ENCODE measurements at regions not wholly inside any gene's neighbourhood (a gene's known extent, or its start where the extent isn't known, plus 50 kb on each side); places are given as distances from the start of the nearest gene placed in this dataset.

DNA sequence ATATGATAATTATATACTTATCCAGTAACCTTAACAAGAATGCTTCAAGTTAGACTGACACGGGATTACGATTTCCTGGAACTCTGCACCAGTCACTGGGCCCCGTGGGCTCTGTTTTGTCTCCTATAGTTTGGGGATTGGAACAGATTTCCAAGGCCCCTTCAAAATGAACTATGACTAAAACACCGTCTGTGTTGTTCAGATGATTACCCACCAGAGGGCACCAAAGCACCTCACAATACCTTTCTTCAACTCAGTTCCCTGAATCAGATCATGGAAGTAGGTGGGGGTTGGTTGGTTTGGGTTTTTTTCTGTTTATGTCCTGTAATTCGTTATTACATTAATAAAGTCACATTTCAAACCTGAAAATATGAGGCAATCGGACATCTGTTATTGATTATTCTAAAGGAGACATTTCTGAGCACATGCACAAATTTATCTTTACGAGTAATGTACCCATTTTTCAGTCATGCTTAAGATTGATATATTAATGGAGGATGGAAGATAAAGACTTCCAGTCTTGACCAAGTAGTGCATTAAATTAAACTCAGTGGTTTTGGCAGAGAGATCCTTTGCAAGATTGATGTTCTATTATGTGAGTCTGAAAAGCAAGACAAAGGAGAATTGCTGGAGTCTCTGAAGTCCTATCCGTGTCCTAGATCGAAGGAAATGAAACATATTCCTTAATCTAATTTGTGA is 112.0 kb upstream of the COL21A1 start:
- TF ChIP-seq HDAC1 (CRISPR knock-in tag; IDR thresholded peaks at IDR 0.05) (no peak), NFIC (IDR thresholded peaks at IDR 0.05; ENCODE audit: low read length) (no peak)
- TF ChIP-seq, protein P1, sequence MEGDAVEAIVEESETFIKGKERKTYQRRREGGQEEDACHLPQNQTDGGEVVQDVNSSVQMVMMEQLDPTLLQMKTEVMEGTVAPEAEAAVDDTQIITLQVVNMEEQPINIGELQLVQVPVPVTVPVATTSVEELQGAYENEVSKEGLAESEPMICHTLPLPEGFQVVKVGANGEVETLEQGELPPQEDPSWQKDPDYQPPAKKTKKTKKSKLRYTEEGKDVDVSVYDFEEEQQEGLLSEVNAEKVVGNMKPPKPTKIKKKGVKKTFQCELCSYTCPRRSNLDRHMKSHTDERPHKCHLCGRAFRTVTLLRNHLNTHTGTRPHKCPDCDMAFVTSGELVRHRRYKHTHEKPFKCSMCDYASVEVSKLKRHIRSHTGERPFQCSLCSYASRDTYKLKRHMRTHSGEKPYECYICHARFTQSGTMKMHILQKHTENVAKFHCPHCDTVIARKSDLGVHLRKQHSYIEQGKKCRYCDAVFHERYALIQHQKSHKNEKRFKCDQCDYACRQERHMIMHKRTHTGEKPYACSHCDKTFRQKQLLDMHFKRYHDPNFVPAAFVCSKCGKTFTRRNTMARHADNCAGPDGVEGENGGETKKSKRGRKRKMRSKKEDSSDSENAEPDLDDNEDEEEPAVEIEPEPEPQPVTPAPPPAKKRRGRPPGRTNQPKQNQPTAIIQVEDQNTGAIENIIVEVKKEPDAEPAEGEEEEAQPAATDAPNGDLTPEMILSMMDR (CRISPR knock-in tag; IDR thresholded peaks at IDR 0.05): peak; percentile 91

All from HepG2 (cell line).